PFSK-1 (cell line): ENCODE measurements at regions not wholly inside any gene's neighbourhood (a gene's known extent, or its start where the extent isn't known, plus 50 kb on each side); places are given as distances from the start of the nearest gene placed in this dataset.
A peak's percentile ranks its signal among the peaks of the same experiment; 100 is the strongest.
"Not testable (repeated sequence)": the region's sequence is repeated elsewhere in the genome, so short reads cannot be mapped to it uniquely, and the experiment has no call there.

ENCODE experiments used
- REST ChIP-seq, 2 experiments: IDR thresholded peaks; 2 replicates each; pipeline versions ENCODE4 v1.6.1 to v1.8.0; 2011 to 2012; ENCODE audit warnings: low read depth in 2 of 2, low read length in 2 of 2, control low read depth in 1 of 2, inconsistent platforms in 1 of 2, mild to moderate bottlenecking in 1 of 2, moderate library complexity in 1 of 2; ENCODE audit not compliant: insufficient read depth in 1 of 2
- TAF1 ChIP-seq: IDR thresholded peaks from 2 replicates; pipeline ENCODE4 v1.6.1; 2012; ENCODE audit warnings: low read length, control low read depth, borderline replicate concordance; ENCODE audit not compliant: insufficient read depth

GRCh38 chr16:29265255-29265853 lies 141.2 kb downstream of the NPIPB11 start:
- TF ChIP-seq REST (IDR thresholded peaks at IDR 0.05; ENCODE audit: insufficient read depth in 1 of 2, low read depth in 2 of 2, low read length in 2 of 2) = not testable (repeated sequence)
- peak; percentile 16; the same call in 1 of the 2 replicates for TF ChIP-seq TAF1
